ENCODE measurements at regions not wholly inside any gene's neighbourhood (a gene's known extent, or its start where the extent isn't known, plus 50 kb on each side); places are given as distances from the start of the nearest gene placed in this dataset.

DNA sequence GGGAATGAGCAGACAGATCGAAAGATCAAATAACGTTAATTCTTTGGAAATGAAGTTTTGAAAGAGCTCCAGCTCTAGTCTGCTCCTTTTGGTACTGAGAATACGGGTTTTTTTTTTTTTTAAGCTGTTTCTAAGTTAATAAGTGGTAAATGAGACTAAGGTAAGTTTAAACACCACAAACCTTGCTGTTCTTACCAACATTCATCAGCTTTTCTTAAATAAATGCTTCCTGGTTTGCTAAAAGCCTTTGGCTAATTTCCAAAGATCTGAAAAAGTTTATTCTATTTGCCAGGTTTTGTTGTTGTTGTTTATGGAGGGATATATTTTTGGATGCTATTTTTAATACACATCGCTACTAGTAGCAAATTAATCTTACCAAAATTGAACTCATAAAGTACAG is 55.1 kb upstream of the STXBP5 start:
- H3K27me3 ChIP-seq (replicated peaks; ENCODE audit: insufficient read depth, low read length) = no peaks in the 10 kb centered on the region
- H2AFZ ChIP-seq (ENCODE audit: low read length) = no peak overlapping the region
- no peaks in the 10 kb centered on the region for H3K79me2 ChIP-seq (ENCODE audit: low read length)
- no peaks in the 10 kb centered on the region for H3F3A ChIP-seq (ENCODE audit: insufficient read depth, low read length)
- H4K20me1 ChIP-seq (ENCODE audit: insufficient read depth, low read length) = no peaks in the 10 kb centered on the region
- H3K4me1 ChIP-seq (ENCODE audit: low read length) = no peaks in the 10 kb centered on the region
- TF ChIP-seq, protein P1, sequence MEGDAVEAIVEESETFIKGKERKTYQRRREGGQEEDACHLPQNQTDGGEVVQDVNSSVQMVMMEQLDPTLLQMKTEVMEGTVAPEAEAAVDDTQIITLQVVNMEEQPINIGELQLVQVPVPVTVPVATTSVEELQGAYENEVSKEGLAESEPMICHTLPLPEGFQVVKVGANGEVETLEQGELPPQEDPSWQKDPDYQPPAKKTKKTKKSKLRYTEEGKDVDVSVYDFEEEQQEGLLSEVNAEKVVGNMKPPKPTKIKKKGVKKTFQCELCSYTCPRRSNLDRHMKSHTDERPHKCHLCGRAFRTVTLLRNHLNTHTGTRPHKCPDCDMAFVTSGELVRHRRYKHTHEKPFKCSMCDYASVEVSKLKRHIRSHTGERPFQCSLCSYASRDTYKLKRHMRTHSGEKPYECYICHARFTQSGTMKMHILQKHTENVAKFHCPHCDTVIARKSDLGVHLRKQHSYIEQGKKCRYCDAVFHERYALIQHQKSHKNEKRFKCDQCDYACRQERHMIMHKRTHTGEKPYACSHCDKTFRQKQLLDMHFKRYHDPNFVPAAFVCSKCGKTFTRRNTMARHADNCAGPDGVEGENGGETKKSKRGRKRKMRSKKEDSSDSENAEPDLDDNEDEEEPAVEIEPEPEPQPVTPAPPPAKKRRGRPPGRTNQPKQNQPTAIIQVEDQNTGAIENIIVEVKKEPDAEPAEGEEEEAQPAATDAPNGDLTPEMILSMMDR (IDR thresholded peaks at IDR 0.05; ENCODE audit: low read length) = no peak
- TF ChIP-seq EZH2phosphoT487 (IDR thresholded peaks at IDR 0.05; ENCODE audit: low read length) (no peak), EZH2 (optimal IDR thresholded peaks at IDR 0.05; ENCODE audit: low read depth, low read length) (no peak)
- no peak overlapping the region for H3K4me3 ChIP-seq (ENCODE audit: low read length)
- no peaks in the 10 kb centered on the region for H3K9me3 ChIP-seq (replicated peaks; ENCODE audit: insufficient read depth, low read length)
- no peak overlapping the region for H3K27ac ChIP-seq (ENCODE audit: low read length)
- H3K9me2 ChIP-seq (replicated peaks; ENCODE audit: insufficient read depth, low read length) = no peaks in the 10 kb centered on the region
- H3K4me2 ChIP-seq (ENCODE audit: low read depth, low read length) = no peak overlapping the region
- H3K9ac ChIP-seq (ENCODE audit: low read length) = no peak overlapping the region
- DNase-seq = no peak
- H3K36me3 ChIP-seq (replicated peaks; ENCODE audit: insufficient read depth, low read length) = no peaks in the 10 kb centered on the region

DNA sequence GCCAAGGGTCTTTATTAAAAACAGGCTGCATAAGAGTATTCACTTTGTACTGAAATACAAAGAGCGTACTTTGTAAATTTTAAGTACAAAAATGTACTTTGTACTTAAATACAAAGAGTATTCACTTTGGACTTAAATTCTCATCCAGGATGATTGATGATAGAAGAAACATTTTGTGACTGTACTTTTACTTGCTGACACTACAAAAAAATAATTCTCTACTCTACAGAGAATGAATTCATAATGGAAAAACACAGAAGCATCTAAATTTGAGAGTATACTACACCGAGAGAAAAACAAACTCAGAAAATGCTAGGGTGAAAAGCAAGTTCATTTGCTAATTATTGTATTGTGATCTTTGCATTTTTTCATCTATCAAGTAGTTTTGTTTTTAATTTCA is 54.4 kb upstream of the STXBP5 start:
- TF ChIP-seq, protein P1 (IDR thresholded peaks at IDR 0.05; ENCODE audit: low read length) = no peak
- TF ChIP-seq EZH2 (optimal IDR thresholded peaks at IDR 0.05; ENCODE audit: low read depth, low read length) = no peak
- no peak for TF ChIP-seq EZH2phosphoT487 (IDR thresholded peaks at IDR 0.05; ENCODE audit: low read length)
- no peaks in the 10 kb centered on the region for H4K20me1 ChIP-seq (ENCODE audit: insufficient read depth, low read length)
- no peaks in the 10 kb centered on the region for H3K27me3 ChIP-seq (replicated peaks; ENCODE audit: insufficient read depth, low read length)
- H2AFZ ChIP-seq (ENCODE audit: low read length) = no peak overlapping the region
- no peaks in the 10 kb centered on the region for H3F3A ChIP-seq (ENCODE audit: insufficient read depth, low read length)
- H3K9me2 ChIP-seq (replicated peaks; ENCODE audit: insufficient read depth, low read length) = no peaks in the 10 kb centered on the region
- no peaks in the 10 kb centered on the region for H3K9me3 ChIP-seq (replicated peaks; ENCODE audit: insufficient read depth, low read length)
- H3K9ac ChIP-seq (ENCODE audit: low read length) = no peak overlapping the region
- no peaks in the 10 kb centered on the region for H3K36me3 ChIP-seq (replicated peaks; ENCODE audit: insufficient read depth, low read length)
- H3K27ac ChIP-seq (ENCODE audit: low read length) = no peak overlapping the region
- no peaks in the 10 kb centered on the region for H3K79me2 ChIP-seq (ENCODE audit: low read length)
- H3K4me1 ChIP-seq (ENCODE audit: low read length) = no peaks in the 10 kb centered on the region
- no peak overlapping the region for H3K4me3 ChIP-seq (ENCODE audit: low read length)
- H3K4me2 ChIP-seq (ENCODE audit: low read depth, low read length) = no peak overlapping the region
- no peak for DNase-seq

DNA sequence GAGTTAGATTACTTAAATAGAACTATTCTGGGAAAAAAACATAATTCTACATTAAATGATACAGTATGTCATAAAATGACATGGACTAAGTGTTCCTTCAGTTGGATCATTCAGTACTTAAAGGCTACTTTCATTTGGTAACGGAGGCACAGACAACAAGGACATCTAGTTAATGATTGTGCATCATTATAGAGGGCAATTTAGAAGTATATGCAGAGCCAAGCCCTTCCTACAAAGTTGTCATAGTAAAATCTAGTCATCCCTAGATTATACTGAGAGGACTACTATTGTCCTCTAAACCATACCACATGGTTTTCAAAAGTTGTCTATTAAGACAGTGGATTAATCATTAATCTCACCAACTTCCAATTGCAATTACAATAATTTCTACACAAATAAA is 53.9 kb upstream of the STXBP5 start:
- H3K4me1 ChIP-seq (ENCODE audit: low read length) = no peaks in the 10 kb centered on the region
- no peaks in the 10 kb centered on the region for H3K9me2 ChIP-seq (replicated peaks; ENCODE audit: insufficient read depth, low read length)
- H3K79me2 ChIP-seq (ENCODE audit: low read length) = no peaks in the 10 kb centered on the region
- H2AFZ ChIP-seq (ENCODE audit: low read length) = no peak overlapping the region
- no peak overlapping the region for H3K9ac ChIP-seq (ENCODE audit: low read length)
- no peak overlapping the region for H3K4me3 ChIP-seq (ENCODE audit: low read length)
- H3K27me3 ChIP-seq (replicated peaks; ENCODE audit: insufficient read depth, low read length) = no peaks in the 10 kb centered on the region
- H3F3A ChIP-seq (ENCODE audit: insufficient read depth, low read length) = no peaks in the 10 kb centered on the region
- H4K20me1 ChIP-seq (ENCODE audit: insufficient read depth, low read length) = no peaks in the 10 kb centered on the region
- no peak for DNase-seq
- no peaks in the 10 kb centered on the region for H3K36me3 ChIP-seq (replicated peaks; ENCODE audit: insufficient read depth, low read length)
- H3K27ac ChIP-seq (ENCODE audit: low read length) = no peak overlapping the region
- TF ChIP-seq EZH2 (optimal IDR thresholded peaks at IDR 0.05; ENCODE audit: low read depth, low read length) (no peak), EZH2phosphoT487 (IDR thresholded peaks at IDR 0.05; ENCODE audit: low read length) (no peak)
- TF ChIP-seq, protein P1 (IDR thresholded peaks at IDR 0.05; ENCODE audit: low read length) = no peak
- H3K9me3 ChIP-seq (replicated peaks; ENCODE audit: insufficient read depth, low read length) = no peaks in the 10 kb centered on the region
- no peak overlapping the region for H3K4me2 ChIP-seq (ENCODE audit: low read depth, low read length)

Data from MM.1S (cell line).